GM18498 (cell line): ENCODE measurements at regions not wholly inside any gene's neighbourhood (a gene's known extent, or its start where the extent isn't known, plus 50 kb on each side); places are given as distances from the start of the nearest gene placed in this dataset.
"Not testable (repeated sequence)": the region's sequence is repeated elsewhere in the genome, so short reads cannot be mapped to it uniquely, and the experiment has no call there.

Experiments used
- ATAC-seq: cut with Tn5 transposase; IDR thresholded peaks from one replicate; pipeline ENCODE4 v1.9.1; 2021; ENCODE audit warnings: mild to moderate bottlenecking, moderate library complexity; ENCODE audit not compliant: unreplicated experiment

DNA sequence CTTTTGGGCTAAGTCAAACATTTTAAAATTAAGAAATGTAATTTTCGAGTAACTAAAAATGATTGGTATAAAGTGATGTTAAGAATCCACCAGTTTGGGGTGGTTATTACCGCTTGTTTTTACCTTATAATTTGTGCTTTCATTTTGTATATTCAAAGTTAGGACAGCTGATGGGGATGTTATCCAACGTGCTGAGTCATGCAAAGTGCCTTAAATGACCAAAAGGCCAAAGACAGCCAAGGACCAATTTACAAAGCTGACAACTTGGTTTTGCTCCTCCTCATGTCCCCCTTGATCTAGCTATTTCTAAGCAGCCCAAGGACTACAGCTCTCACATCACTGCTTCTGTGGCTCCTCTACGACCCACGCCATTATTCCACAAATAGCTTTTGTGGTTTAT, 181.4 kb upstream of the PCDH7 start:
- ATAC-seq = no peak

DNA sequence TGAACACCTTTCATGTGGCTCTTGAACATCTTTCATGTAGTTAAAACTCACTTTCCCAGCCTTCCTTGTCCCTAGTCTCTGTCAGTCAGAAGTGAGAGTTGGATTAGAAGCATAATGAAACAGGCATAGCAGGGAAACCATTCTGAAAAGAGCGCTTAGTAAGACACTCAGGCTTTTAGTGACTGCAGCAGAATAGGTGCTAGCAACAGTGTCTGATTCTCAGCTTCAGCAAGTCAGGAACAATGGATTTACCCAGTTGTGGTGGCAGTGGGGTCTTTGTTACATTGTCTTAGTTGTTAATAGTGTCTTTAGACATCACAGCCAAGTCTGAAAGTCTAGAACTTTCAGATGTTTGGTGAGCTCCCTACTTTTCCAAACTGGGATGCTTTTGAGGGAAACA, 177.1 kb upstream of the PCDH7 start:
- ATAC-seq = no peak

DNA sequence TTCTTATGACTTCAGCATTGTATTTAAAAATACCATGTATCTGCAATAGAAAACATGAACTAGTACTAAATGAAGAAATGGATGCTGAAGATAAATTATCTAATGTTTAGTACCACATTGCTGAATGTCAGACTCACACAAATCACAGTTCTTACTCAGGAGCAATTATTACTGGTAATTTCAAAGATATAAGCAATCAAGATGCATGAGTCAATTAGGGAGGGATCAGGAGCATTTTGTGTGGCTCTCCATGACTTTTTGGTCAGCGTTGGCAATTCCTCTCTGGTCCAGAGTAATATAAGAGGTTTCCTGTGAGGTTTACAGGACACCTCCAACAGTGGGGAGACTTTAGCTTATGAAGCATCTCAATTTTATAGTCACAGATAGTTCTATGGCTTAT, 167.0 kb upstream of the PCDH7 start:
- ATAC-seq = no peak

DNA sequence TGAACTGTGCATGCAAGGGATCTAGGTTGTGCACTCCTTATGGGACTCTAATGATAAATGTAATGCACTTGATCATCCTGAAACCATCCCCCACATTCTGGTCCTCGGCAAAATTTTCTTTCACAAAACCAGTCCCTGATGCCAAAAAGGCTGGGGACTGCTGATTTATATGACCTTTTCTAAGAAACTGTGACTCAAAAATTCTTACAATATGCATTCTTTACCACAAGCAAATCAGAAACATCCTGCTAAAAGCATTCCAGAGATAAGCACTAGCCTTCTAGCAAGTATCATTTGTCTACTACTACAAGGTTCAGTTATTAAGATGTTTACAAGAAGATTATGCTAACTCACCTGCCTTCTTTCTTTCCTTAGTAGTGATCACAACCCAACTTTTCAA, 166.5 kb upstream of the PCDH7 start:
- no peak for ATAC-seq

DNA sequence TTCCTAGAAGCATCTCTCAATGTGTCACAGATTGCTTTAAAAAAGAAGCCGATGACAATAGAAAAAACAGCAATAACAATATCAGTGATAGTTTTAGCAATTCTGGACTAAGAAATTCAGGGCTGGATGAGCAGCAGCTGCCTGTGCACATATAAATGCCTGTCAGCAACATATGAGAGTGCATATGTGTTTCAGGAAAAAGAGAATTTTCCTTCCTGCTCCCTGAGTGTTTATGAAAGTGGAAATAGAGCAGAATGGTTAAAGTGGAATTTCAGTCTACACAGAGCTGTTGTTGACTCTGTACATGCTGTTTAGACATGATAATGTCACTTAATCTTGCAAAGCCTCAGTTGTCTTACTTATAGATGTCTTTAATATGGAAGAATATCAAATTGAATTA, 164.4 kb upstream of the PCDH7 start:
- ATAC-seq = no peak

GRCh38 chr4:30559481-30559880, 160.7 kb upstream of the PCDH7 start:
- ATAC-seq = no peak

GRCh38 chr4:30586850-30587249, 133.3 kb upstream of the PCDH7 start:
- ATAC-seq = no peak

GRCh38 chr4:30589669-30590068, 130.5 kb upstream of the PCDH7 start:
- not testable (repeated sequence) for ATAC-seq

DNA sequence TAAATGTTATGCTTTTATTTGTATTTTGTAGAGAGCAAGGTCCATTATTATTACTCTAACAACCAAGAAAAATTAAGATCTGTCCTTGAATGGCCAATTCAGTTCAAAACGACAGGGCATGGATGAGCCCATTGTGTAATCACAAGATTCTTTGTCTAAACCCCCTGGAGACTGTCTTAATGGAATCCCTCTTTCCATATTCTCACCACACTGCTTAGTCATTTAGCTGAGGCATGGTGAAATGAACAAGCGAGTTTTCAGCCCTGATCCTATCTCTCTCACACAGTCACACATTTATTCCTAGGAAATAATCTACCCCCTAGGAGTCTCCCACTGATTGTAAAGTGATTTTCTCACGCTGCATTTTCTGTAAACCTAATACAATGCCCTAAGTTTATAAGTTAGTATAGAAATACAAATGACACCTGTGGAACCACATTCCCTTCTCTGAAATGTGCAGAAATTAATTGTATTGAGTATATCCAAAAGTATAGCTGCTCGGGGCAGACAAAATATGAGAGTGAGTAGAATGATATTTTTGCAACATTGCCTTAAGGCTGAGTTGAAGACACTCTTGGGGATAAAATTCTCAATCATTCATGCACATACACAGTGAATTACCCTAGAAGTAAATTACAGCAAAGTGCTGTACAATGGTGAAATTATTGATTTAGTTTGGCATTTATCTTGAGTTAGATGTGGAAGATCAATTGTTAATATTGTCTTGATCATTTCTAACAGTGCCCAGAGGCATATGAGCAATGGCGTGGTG, 119.7 kb upstream of the PCDH7 start:
- ATAC-seq = no peak

DNA sequence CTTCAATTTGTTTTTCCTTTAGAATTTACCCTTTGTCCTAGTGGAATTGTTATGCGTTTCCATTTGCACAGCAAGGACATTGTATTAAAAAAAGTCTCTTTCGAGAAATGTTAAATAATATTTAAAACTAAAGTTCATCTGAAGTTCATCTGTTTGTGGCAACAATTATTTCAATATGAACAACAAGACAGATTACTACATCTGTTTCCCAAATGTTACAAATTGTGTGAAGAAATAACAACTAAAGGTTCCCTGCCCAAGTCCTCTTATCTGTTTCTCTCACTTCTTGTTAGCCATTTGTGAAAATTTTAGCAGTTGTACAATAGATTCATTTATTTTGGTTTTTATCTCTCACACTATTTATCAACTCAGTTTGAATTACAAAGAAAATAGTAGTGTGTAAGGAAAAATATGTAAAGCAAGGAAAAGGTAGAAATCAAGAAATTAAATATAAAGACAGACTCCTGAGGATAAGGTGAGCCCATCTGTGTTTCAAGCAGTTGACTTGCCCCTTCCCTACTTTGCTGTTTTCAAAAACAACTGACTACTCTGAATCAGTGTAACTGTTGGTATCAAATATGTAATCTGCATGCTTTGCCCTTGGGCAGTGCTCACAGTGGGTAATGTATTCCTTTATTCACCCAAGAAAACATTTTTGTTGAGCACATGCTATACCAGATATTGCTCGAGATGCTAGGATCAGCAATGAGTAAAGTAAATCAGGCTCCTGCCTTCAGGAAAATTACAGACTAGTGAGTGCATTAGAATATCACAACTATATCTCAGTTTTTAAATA, 118.9 kb upstream of the PCDH7 start:
- no peak for ATAC-seq

DNA sequence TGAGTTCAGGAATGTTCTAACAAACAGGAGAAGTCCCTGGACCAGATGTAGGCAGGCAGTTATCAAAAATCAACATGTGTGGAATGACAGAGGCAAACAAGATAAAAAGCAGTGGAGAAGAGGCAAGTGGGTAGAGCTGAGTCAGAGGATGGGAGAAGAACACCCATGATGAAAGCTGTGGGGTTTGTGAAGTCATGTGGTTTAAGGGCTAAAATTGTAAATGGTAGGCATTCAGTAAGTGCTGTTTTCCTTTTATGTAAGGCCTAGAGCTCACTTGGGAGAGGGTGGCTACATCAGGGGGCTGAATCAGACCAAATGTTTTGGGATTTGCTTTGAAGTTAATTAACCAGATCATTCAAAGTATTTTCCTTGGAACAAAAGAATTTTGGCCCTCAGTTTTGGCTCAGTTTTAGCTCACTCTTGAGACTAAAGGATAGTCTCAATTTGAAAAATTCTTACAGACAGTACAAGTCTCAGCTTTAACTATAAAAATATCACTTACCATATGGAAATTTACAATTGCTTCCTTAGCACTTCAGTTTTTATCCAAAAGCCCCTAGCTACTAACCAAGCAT, 114.5 kb upstream of the PCDH7 start:
- ATAC-seq = no peak

DNA sequence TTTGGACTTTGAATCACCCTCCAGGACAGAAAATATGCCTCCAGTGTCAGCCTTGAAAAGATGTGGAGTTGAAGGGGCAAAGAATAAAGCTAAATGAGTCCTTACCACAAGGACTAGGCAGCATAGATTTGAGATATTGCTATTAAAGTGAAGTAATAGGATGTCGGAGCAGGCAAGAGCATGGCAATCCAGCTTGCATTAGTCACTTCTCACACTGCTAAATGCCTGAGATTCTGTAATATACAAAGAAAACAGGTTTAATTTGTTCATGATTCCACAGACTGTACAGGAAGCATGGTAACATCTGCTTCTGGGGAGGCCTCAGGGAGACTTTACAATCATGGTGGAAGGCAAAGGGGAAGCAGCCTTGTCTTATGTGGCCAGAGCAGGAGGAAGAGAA, 109.8 kb upstream of the PCDH7 start:
- ATAC-seq = no peak

DNA sequence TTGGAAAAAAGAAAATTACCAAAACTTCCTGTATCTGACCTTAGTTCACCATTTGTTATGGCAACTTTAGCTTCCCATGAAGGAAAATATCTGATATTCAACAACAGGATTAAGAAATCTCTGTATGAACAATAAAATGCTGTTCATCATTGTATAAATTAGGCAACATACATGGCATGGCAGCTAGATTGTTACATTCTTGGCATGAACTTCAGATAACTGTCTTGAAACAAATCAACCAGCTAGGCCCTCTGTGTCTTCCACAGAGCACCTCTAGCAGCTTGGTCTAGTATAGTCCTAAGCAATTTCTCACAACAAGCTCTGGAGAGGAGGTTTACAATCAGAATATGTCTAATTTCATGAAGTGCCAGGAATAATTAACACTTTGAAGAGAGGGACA, 105.4 kb upstream of the PCDH7 start:
- ATAC-seq = no peak

DNA sequence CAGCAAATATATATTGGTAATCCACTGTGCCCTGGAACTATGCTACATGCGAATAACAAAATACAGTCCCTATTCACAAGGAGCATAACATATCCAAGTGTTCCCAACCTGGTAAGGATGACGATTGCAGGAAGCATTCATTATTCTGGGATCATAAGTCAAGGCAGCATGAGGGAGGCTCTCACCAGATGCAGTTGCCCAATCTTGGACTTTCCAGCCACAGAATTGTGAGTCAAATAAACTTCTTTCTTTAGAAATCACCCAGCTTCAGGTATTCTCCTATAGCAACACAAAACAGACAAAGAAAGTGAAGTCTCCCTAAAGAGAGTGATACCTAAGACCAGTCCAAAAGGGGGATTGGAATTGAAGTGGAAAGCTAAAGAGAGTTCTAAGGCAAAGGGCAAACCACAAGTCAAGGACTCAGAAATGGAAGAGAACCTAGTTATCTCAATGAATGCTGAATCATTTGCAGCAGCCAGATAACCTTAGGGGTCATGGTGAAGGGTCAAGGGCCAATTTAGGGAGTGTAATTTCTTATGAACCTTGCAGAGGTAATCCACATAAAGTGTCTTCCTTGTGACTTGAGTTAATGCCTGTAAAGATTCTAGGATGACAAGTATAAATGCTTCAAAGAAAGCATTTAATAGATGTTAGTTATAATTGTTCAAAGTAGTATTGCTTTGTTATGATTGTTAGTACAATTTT, 103.1 kb upstream of the PCDH7 start:
- ATAC-seq = no peak

GRCh38 chr4:30617836-30618235, 102.3 kb upstream of the PCDH7 start:
- no peak for ATAC-seq

- ATAC-seq = no peak
Observed at GRCh38 chr4:30619679-30620078, 100.5 kb upstream of the PCDH7 start.

DNA sequence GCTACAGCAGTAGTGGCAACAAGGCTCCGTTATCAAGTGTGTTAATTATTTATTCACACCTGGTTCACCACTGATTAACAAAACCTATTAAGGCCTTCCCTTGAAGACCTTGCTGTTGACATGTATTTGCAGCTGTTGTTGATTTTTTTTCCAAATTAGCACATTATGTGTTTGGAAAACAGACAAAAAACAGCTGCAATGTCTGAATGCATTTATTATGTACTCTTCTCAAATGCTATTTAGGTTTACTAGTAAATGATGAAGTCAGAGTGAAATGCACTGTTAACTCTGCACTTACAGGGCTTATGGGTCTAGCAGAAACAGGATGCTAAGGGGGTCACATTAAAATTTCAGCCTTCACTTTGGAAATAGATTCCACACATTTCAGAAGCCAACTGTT, 99.5 kb upstream of the PCDH7 start:
- no peak for ATAC-seq

- no peak for ATAC-seq
Observed at GRCh38 chr4:30630431-30630830, 89.7 kb upstream of the PCDH7 start.

GRCh38 chr4:30632751-30633150, 87.4 kb upstream of the PCDH7 start:
- ATAC-seq = no peak

- ATAC-seq = no peak
Observed at GRCh38 chr4:30641345-30641744, 78.8 kb upstream of the PCDH7 start.

DNA sequence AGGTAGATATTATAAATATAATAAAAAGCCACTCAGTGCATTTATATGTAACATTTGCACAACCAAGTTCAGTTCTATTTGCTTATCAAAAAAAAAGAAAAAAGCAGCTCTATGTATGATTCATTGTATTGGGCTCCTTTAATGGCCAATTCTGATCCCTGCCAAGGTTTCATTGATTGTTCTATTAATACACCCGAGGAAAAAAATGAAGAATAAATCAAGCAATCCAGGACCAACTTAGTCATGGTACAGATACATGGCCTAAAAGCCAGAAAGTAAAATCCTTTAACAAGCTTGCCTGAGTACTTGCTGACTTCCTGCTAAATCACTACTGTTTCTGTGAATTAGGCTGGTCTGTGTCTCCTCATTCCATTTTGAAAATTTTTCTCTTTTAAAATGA, 77.6 kb upstream of the PCDH7 start:
- no peak for ATAC-seq

- no peak for ATAC-seq
Observed at GRCh38 chr4:30653291-30653690, 66.9 kb upstream of the PCDH7 start.
